ENCODE measurements at regions not wholly inside any gene's neighbourhood (a gene's known extent, or its start where the extent isn't known, plus 50 kb on each side); places are given as distances from the start of the nearest gene placed in this dataset.
"Not testable (repeated sequence)": the region's sequence is repeated elsewhere in the genome, so short reads cannot be mapped to it uniquely, and the experiment has no call there.

GRCh38 chr7:125127304-125127703, 197.7 kb upstream of the POT1 start:
- no peak for DNase-seq (ENCODE audit: low spot score)

- DNase-seq (ENCODE audit: low spot score), result no peak
Measured at GRCh38 chr7:125126376-125126775, 196.8 kb upstream of the POT1 start.

GRCh38 chr7:125125315-125125714, 195.7 kb upstream of the POT1 start:
- no peak for DNase-seq (ENCODE audit: low spot score)

- no peak for DNase-seq (ENCODE audit: low spot score)
Measured at GRCh38 chr7:125122173-125122572, 192.5 kb upstream of the POT1 start.

- DNase-seq (ENCODE audit: low spot score), result no peak
Measured at GRCh38 chr7:125119559-125120115, 190.0 kb upstream of the POT1 start.

GRCh38 chr7:125118444-125118843, 188.8 kb upstream of the POT1 start:
- no peak for DNase-seq (ENCODE audit: low spot score)

GRCh38 chr7:125112850-125113249, 183.2 kb upstream of the POT1 start:
- no peak for DNase-seq (ENCODE audit: low spot score)

- DNase-seq (ENCODE audit: low spot score), result no peak
Measured at GRCh38 chr7:125099519-125099918, 169.9 kb upstream of the POT1 start.

- DNase-seq (ENCODE audit: low spot score), result no peak
Measured at GRCh38 chr7:125098377-125098970, 168.8 kb upstream of the POT1 start.

- no peak for DNase-seq (ENCODE audit: low spot score)
Measured at GRCh38 chr7:125090596-125090995, 161.0 kb upstream of the POT1 start.

- no peak for DNase-seq (ENCODE audit: low spot score)
Measured at GRCh38 chr7:125089171-125089570, 159.5 kb upstream of the POT1 start.

GRCh38 chr7:125088555-125088954, 158.9 kb upstream of the POT1 start:
- no peak for DNase-seq (ENCODE audit: low spot score)

GRCh38 chr7:125085084-125085483, 155.5 kb upstream of the POT1 start:
- DNase-seq (ENCODE audit: low spot score), result peak; percentile 19

- DNase-seq (ENCODE audit: low spot score), result no peak
Measured at GRCh38 chr7:125084196-125084595, 154.6 kb upstream of the POT1 start.

GRCh38 chr7:125074141-125074540, 144.5 kb upstream of the POT1 start:
- no peak for DNase-seq (ENCODE audit: low spot score)

- no peak for DNase-seq (ENCODE audit: low spot score)
Measured at GRCh38 chr7:125065546-125065945, 135.9 kb upstream of the POT1 start.

GRCh38 chr7:125065001-125065400, 135.4 kb upstream of the POT1 start:
- no peak for DNase-seq (ENCODE audit: low spot score)

- peak; percentile 36 for DNase-seq (ENCODE audit: low spot score)
Measured at GRCh38 chr7:125061776-125062397, 132.3 kb upstream of the POT1 start.

- DNase-seq (ENCODE audit: low spot score), result not testable (repeated sequence)
Measured at GRCh38 chr7:125061083-125061745, 131.6 kb upstream of the POT1 start.

- DNase-seq (ENCODE audit: low spot score), result peak; percentile 6
Measured at GRCh38 chr7:125059861-125060456, 130.3 kb upstream of the POT1 start.

GRCh38 chr7:125057963-125058362, 128.3 kb upstream of the POT1 start:
- no peak for DNase-seq (ENCODE audit: low spot score)

GRCh38 chr7:125055376-125055775, 125.8 kb upstream of the POT1 start:
- no peak for DNase-seq (ENCODE audit: low spot score)

- DNase-seq (ENCODE audit: low spot score), result no peak
Measured at GRCh38 chr7:125046767-125047166, 117.1 kb upstream of the POT1 start.

Data from COLO829 (cell line).